Lower leg skin (tissue), 3 donors: ENCODE measurements at regions not wholly inside any gene's neighbourhood (a gene's known extent, or its start where the extent isn't known, plus 50 kb on each side); places are given as distances from the start of the nearest gene placed in this dataset.

Experiments
- POLR2A ChIP-seq, 2 donors: fragments of 450-650 bp; IDR thresholded peaks; one replicate each; pipeline ENCODE4 v1.6.1; 2016 to 2017; ENCODE audit warnings: antibody characterized with exemption in 2 of 2, mild to moderate bottlenecking in 1 of 2, moderate library complexity in 1 of 2
- TF ChIP-seq, protein P1 (sequence below), 3 donors: fragments of 450-650 bp; IDR thresholded peaks; one replicate each; pipeline ENCODE4 v1.5.1; 2016; ENCODE audit warnings: antibody characterized with exemption in 3 of 3, mild to moderate bottlenecking in 3 of 3, moderate library complexity in 2 of 3

DNA sequence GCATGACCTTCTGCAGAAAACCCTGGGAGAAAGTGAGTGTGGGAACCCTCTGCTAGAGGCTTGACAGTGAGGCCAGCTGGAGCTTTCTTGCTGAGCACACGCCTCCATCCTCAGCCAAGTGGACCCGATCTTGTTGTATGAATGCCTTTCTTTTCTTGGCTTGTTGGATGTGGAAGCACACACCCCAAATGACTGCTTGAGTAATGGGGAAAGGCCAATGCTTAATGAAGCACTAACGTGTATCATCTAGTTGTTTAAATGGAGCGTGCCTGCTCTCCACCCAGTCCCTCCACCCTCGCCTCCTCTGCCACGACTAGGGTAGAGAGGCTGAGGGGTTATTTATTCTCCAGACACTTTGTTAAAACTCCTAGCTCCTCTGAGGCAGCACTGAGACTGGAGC, 54.3 kb upstream of the IKBKE start:
- TF ChIP-seq, protein P1, sequence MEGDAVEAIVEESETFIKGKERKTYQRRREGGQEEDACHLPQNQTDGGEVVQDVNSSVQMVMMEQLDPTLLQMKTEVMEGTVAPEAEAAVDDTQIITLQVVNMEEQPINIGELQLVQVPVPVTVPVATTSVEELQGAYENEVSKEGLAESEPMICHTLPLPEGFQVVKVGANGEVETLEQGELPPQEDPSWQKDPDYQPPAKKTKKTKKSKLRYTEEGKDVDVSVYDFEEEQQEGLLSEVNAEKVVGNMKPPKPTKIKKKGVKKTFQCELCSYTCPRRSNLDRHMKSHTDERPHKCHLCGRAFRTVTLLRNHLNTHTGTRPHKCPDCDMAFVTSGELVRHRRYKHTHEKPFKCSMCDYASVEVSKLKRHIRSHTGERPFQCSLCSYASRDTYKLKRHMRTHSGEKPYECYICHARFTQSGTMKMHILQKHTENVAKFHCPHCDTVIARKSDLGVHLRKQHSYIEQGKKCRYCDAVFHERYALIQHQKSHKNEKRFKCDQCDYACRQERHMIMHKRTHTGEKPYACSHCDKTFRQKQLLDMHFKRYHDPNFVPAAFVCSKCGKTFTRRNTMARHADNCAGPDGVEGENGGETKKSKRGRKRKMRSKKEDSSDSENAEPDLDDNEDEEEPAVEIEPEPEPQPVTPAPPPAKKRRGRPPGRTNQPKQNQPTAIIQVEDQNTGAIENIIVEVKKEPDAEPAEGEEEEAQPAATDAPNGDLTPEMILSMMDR (IDR thresholded peaks at IDR 0.05): no peak
- no peak for TF ChIP-seq POLR2A (IDR thresholded peaks at IDR 0.05)
